GM23338 (cell line): ENCODE measurements at regions not wholly inside any gene's neighbourhood (a gene's known extent, or its start where the extent isn't known, plus 50 kb on each side); places are given as distances from the start of the nearest gene placed in this dataset.

ENCODE experiments used
- ATAC-seq: fragments of 200-7000 bp; cut with Tn5 transposase; 3 replicates; pipeline ENCODE4 v1.9.1; 2020
- DNase-seq: peaks from one replicate; pipeline ENCODE4 v3.0.0-alpha.2; 2015; ENCODE audit warnings: low spot score
- H2AFZ ChIP-seq: fragments of 200-600 bp; sonication (generic); 2 replicates; pipeline ENCODE4 v1.8.0; 2016; ENCODE audit warnings: antibody characterized with exemption, mild to moderate bottlenecking, moderate library complexity
- H3F3A ChIP-seq: fragments of 200-600 bp; sonication (generic); replicated peaks from 2 replicates; pipeline ENCODE4 v1.8.0; 2017; ENCODE audit warnings: antibody characterized with exemption, mixed run types, low read depth
- H3K27ac ChIP-seq: fragments of 200-600 bp; sonication (generic); 2 replicates; pipeline ENCODE4 v1.6.1; 2016; ENCODE audit warnings: low read depth
- H3K27me3 ChIP-seq: fragments of 200-600 bp; sonication (generic); 2 replicates; pipeline ENCODE4 v1.8.0; 2016; ENCODE audit warnings: mild to moderate bottlenecking, mixed run types, moderate library complexity; ENCODE audit not compliant: insufficient read depth
- H3K36me3 ChIP-seq: fragments of 200-600 bp; sonication (generic); 2 replicates; pipeline ENCODE4 v1.8.0; 2016; ENCODE audit warnings: mild to moderate bottlenecking; ENCODE audit not compliant: insufficient read depth
- H3K4me1 ChIP-seq: fragments of 200-600 bp; sonication (generic); 2 replicates; pipeline ENCODE4 v1.8.0; 2016; ENCODE audit warnings: mild to moderate bottlenecking, moderate library complexity; ENCODE audit not compliant: insufficient read depth
- H3K4me2 ChIP-seq: fragments of 200-600 bp; sonication (generic); 2 replicates; pipeline ENCODE4 v1.7.1; 2017; ENCODE audit warnings: mixed run types
- H3K4me3 ChIP-seq: fragments of 200-600 bp; sonication (generic); 2 replicates; pipeline ENCODE4 v1.6.1; 2016; ENCODE audit warnings: mixed run types
- H3K79me2 ChIP-seq: fragments of 200-600 bp; sonication (generic); replicated peaks from 2 replicates; pipeline ENCODE4 v1.8.0; 2017; ENCODE audit warnings: mild to moderate bottlenecking; ENCODE audit not compliant: insufficient read depth
- H3K9me2 ChIP-seq: fragments of 200-600 bp; sonication (generic); 2 replicates; pipeline ENCODE4 v1.8.0; 2017; ENCODE audit not compliant: insufficient read depth
- H4K20me1 ChIP-seq: fragments of 200-600 bp; sonication (generic); replicated peaks from 2 replicates; pipeline ENCODE4 v1.8.0; 2017; ENCODE audit warnings: mild to moderate bottlenecking; ENCODE audit not compliant: insufficient read depth
- H3K27ac Mint-ChIP-seq: 2 replicates; pipeline ENCODE4 v1.8.0; 2020; ENCODE audit warnings: inconsistent platforms, mild to moderate bottlenecking, moderate library complexity, mixed read lengths
- H3K27me3 Mint-ChIP-seq: 3 replicates; pipeline ENCODE4 v1.8.0; 2022; ENCODE audit warnings: low read depth, mild to moderate bottlenecking, moderate library complexity, mixed read lengths, inconsistent platforms; ENCODE audit not compliant: insufficient read depth, poor library complexity
- H3K36me3 Mint-ChIP-seq: 3 replicates; pipeline ENCODE4 v1.8.0; 2021; ENCODE audit warnings: low read depth, mild to moderate bottlenecking, inconsistent platforms, moderate library complexity, mixed read lengths
- H3K4me1 Mint-ChIP-seq: 3 replicates; pipeline ENCODE4 v1.8.0; 2020; ENCODE audit warnings: mild to moderate bottlenecking, inconsistent platforms, mixed read lengths
- H3K4me3 Mint-ChIP-seq: 3 replicates; pipeline ENCODE4 v1.8.0; 2021; ENCODE audit warnings: moderate library complexity, mild to moderate bottlenecking, inconsistent platforms, mixed read lengths
- H3K9me3 Mint-ChIP-seq: 3 replicates; pipeline ENCODE4 v1.8.0; 2020; ENCODE audit warnings: moderate library complexity, mild to moderate bottlenecking, inconsistent platforms, mixed read lengths
- CREB1 ChIP-seq: fragments of 250-450 bp; sonication (Bioruptor Pico); IDR thresholded peaks from 2 replicates; pipeline ENCODE4 v1.5.0; 2020; ENCODE audit warnings: low read depth, mild to moderate bottlenecking, moderate library complexity
- CTCF ChIP-seq, 2 experiments: fragments of 200-600 bp in 1 of 2; sonication (generic) in 1 of 2; conservative IDR thresholded peaks; 2 replicates each; pipeline versions ENCODE4 v1.5.1 to v1.6.1; 2016 to 2017; ENCODE audit warnings: antibody characterized with exemption in 2 of 2, low read depth in 2 of 2, mild to moderate bottlenecking in 2 of 2, moderate library complexity in 1 of 2
- ETS1 ChIP-seq: IDR thresholded peaks from 2 replicates; pipeline ENCODE4 v1.6.1; 2016; ENCODE audit warnings: antibody characterized with exemption
- EZH2 ChIP-seq: fragments of 200-600 bp; sonication (generic); IDR thresholded peaks from one replicate; pipeline ENCODE4 v1.8.0; 2017; ENCODE audit warnings: antibody characterized with exemption, mild to moderate bottlenecking, low read depth; ENCODE audit not compliant: unreplicated experiment
- JUNB ChIP-seq: IDR thresholded peaks from one replicate; pipeline ENCODE4 v1.6.1; 2016; ENCODE audit warnings: antibody characterized with exemption; ENCODE audit not compliant: unreplicated experiment
- NANOG ChIP-seq: IDR thresholded peaks from 2 replicates; pipeline ENCODE4 v1.6.1; 2016; ENCODE audit warnings: antibody characterized with exemption, borderline replicate concordance
- ZNF114 ChIP-seq: fragments of 250-450 bp; sonication (Bioruptor Pico); IDR thresholded peaks from 2 replicates; pipeline ENCODE4 v1.5.0; 2020; ENCODE audit warnings: mild to moderate bottlenecking, moderate library complexity
- ZNF462 ChIP-seq: fragments of 250-450 bp; sonication (Bioruptor Pico); IDR thresholded peaks from 2 replicates; pipeline ENCODE4 v1.5.0; 2020; ENCODE audit warnings: mild to moderate bottlenecking, moderate library complexity

GRCh38 chr2:120992791-120993555 is 257.3 kb downstream of the GLI2 start:
- peaks cover 3% of the 10 kb centered on the region for H3K27me3 Mint-ChIP-seq
- Histone ChIP-seq H3K27me3 (no peaks in the 10 kb centered on the region), H3K4me3 (no peak overlapping the region), H3K79me2 (no peaks in the 10 kb centered on the region), H2AFZ (no peak overlapping the region), H3K9me2 (no peaks in the 10 kb centered on the region), H3F3A (no peaks in the 10 kb centered on the region), H4K20me1 (no peaks in the 10 kb centered on the region; the same call in none of the 2 replicates), H3K4me1 (no peaks in the 10 kb centered on the region), H3K27ac (no peak overlapping the region), H3K36me3 (0 out of 2 replicates have a peak, but pooled peaks cover 9% of the 10 kb centered on the region), H3K4me2 (no peak overlapping the region)
- no peak overlapping the region for H3K27ac Mint-ChIP-seq
- DNase-seq = no peak
- TF ChIP-seq ZNF114 (CRISPR knock-in tag) = no peak
- no peak for TF ChIP-seq ZNF462 (CRISPR knock-in tag)
- H3K4me1 Mint-ChIP-seq = no peaks in the 10 kb centered on the region
- H3K9me3 Mint-ChIP-seq = no peaks in the 10 kb centered on the region
- peaks cover 21% of the 10 kb centered on the region for H3K36me3 Mint-ChIP-seq
- H3K4me3 Mint-ChIP-seq = no peak overlapping the region
- ATAC-seq = no peak

GRCh38 chr2:120993661-120994060 is 258.0 kb downstream of the GLI2 start:
- ATAC-seq (no peak), DNase-seq (no peak)
- H3K27me3 Mint-ChIP-seq = peaks cover 3% of the 10 kb centered on the region
- H3K4me1 ChIP-seq = no peaks in the 10 kb centered on the region
- H3K79me2 ChIP-seq = no peaks in the 10 kb centered on the region
- no peak overlapping the region for H3K27ac Mint-ChIP-seq
- 0 out of 2 replicates have a peak, but pooled peaks cover 9% of the 10 kb centered on the region for H3K36me3 ChIP-seq
- no peak overlapping the region for H3K4me3 ChIP-seq
- peaks cover 21% of the 10 kb centered on the region for H3K36me3 Mint-ChIP-seq
- no peaks in the 10 kb centered on the region for H3K4me1 Mint-ChIP-seq
- no peaks in the 10 kb centered on the region; the same call in none of the 2 replicates for H4K20me1 ChIP-seq
- H3K9me2 ChIP-seq = no peaks in the 10 kb centered on the region
- no peaks in the 10 kb centered on the region for H3K9me3 Mint-ChIP-seq
- H3K27me3 ChIP-seq = no peaks in the 10 kb centered on the region
- no peaks in the 10 kb centered on the region for H3F3A ChIP-seq
- H3K4me3 Mint-ChIP-seq = no peak overlapping the region
- no peak overlapping the region for H3K27ac ChIP-seq
- H3K4me2 ChIP-seq = no peak overlapping the region
- H2AFZ ChIP-seq = no peak overlapping the region
- TF ChIP-seq EZH2 (no peak), CREB1 (CRISPR knock-in tag) (no peak), CTCF (conservative IDR thresholded peaks at IDR 0.05; ENCODE audit: low read depth in 2 of 2) (no peak), ETS1 (no peak), NANOG (no peak), JUNB (no peak)
